SK-N-SH (cell line): ENCODE measurements at regions not wholly inside any gene's neighbourhood (a gene's known extent, or its start where the extent isn't known, plus 50 kb on each side); places are given as distances from the start of the nearest gene placed in this dataset.

ENCODE experiments used
- CHD2 ChIP-seq: fragments of 150-350 bp; IDR thresholded peaks from 2 replicates; pipeline ENCODE4 v1.6.1; 2018; ENCODE audit warnings: low read length; ENCODE audit not compliant: partially characterized antibody
- FOXM1 ChIP-seq: IDR thresholded peaks from 2 replicates; pipeline ENCODE4 v1.4.0; 2012; ENCODE audit warnings: low read depth, mild to moderate bottlenecking
- IRF3 ChIP-seq: fragments of 150-350 bp; IDR thresholded peaks from 2 replicates; pipeline ENCODE4 v1.6.1; 2016; ENCODE audit warnings: mild to moderate bottlenecking, low read depth, low read length
- JUND ChIP-seq: IDR thresholded peaks from 2 replicates; pipeline ENCODE4 v1.4.0; 2012
- MXI1 ChIP-seq: IDR thresholded peaks from 2 replicates; pipeline ENCODE4 v1.6.1; 2012; ENCODE audit warnings: mild to moderate bottlenecking, low read depth, low read length, improper control_type of control experiment
- PBX3 ChIP-seq: IDR thresholded peaks from 2 replicates; pipeline ENCODE4; 2012
- POLR2AphosphoS5 ChIP-seq: IDR thresholded peaks from 2 replicates; pipeline ENCODE4 v1.6.1; 2012; ENCODE audit warnings: low read depth, low read length
- RFX5 ChIP-seq: IDR thresholded peaks from 2 replicates; pipeline ENCODE4 v1.6.1; 2012; ENCODE audit warnings: mild to moderate bottlenecking, improper control_type of control experiment, low read length
- SIN3A ChIP-seq: IDR thresholded peaks from 2 replicates; pipeline ENCODE4 v1.6.1; 2012; ENCODE audit warnings: low read depth, mild to moderate bottlenecking, low read length, moderate library complexity, borderline replicate concordance
- SMC3 ChIP-seq: IDR thresholded peaks from 2 replicates; pipeline ENCODE4 v1.6.1; 2012; ENCODE audit warnings: low read depth, low read length, improper control_type of control experiment
- TCF12 ChIP-seq: IDR thresholded peaks from 2 replicates; pipeline ENCODE4 v1.4.0; 2012
- TF ChIP-seq, protein P1 (sequence below): fragments of 200-600 bp; sonication (generic); IDR thresholded peaks from 2 replicates; pipeline ENCODE4 v1.6.1; 2017; ENCODE audit warnings: antibody characterized with exemption, mild to moderate bottlenecking, moderate library complexity
- TF ChIP-seq, protein P2 (sequence below): IDR thresholded peaks from 2 replicates; pipeline ENCODE4 v1.4.0; 2012; ENCODE audit warnings: low read depth

DNA sequence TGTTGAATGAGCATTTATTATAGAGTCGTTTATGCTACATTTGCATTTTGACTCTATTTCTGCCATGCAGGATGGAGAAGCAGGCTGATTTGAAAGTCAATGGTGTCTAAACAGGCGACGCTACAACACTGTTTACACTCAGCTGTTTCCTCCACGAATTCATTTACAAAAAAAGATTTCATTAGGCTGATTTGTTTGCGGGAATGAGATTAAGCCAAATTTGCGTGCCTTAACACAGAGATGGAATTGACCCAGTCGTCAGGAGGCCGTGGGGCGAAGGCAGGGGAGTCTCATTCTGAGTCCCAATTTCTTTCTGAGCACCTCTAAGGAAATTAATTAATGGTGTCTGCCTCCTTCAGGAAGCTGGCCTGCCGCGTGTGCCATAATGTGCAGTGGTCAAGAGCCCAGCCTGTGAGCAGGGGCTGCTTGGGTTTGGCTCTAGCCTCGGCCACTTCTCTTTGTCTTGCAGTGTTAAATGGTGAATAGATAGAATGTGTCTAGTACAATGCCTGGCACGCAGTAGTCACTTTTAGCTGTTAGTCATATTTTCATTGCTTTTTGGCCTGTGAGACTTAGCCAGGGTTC is 88.6 kb upstream of the NKD1 start:
- TF ChIP-seq PBX3 (no peak), POLR2AphosphoS5 (no peak), CHD2 (no peak), RFX5 (no peak), IRF3 (no peak), MXI1 (no peak), SIN3A (no peak), TCF12 (no peak), JUND (no peak), SMC3 (no peak), FOXM1 (no peak)
- TF ChIP-seq, protein P1, sequence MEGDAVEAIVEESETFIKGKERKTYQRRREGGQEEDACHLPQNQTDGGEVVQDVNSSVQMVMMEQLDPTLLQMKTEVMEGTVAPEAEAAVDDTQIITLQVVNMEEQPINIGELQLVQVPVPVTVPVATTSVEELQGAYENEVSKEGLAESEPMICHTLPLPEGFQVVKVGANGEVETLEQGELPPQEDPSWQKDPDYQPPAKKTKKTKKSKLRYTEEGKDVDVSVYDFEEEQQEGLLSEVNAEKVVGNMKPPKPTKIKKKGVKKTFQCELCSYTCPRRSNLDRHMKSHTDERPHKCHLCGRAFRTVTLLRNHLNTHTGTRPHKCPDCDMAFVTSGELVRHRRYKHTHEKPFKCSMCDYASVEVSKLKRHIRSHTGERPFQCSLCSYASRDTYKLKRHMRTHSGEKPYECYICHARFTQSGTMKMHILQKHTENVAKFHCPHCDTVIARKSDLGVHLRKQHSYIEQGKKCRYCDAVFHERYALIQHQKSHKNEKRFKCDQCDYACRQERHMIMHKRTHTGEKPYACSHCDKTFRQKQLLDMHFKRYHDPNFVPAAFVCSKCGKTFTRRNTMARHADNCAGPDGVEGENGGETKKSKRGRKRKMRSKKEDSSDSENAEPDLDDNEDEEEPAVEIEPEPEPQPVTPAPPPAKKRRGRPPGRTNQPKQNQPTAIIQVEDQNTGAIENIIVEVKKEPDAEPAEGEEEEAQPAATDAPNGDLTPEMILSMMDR: no peak
- TF ChIP-seq, protein P2, sequence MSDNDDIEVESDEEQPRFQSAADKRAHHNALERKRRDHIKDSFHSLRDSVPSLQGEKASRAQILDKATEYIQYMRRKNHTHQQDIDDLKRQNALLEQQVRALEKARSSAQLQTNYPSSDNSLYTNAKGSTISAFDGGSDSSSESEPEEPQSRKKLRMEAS: no peak
